ENCODE measurements at regions not wholly inside any gene's neighbourhood (a gene's known extent, or its start where the extent isn't known, plus 50 kb on each side); places are given as distances from the start of the nearest gene placed in this dataset.

DNA sequence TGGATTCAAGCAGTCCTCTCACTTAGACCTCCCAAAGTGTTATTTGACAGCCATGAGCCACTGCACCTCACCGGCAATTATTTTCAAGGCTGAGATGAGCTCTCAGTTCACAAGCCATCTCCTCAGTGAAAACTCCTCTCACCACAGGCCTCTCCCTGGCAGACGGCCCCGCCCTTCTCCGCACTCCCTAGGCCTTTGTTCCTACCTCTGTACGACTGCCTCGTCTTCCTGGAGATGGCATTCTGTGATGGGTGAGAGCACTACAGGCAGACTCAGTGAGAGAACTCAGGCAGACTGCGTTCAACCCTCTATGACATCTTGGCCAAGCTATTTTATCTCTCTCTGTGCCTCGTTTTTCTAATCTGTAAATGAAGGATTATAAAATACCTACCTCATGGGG lies 67.0 kb upstream of the TPM1 start:
- peak; percentile 93 for DNase-seq

DNA sequence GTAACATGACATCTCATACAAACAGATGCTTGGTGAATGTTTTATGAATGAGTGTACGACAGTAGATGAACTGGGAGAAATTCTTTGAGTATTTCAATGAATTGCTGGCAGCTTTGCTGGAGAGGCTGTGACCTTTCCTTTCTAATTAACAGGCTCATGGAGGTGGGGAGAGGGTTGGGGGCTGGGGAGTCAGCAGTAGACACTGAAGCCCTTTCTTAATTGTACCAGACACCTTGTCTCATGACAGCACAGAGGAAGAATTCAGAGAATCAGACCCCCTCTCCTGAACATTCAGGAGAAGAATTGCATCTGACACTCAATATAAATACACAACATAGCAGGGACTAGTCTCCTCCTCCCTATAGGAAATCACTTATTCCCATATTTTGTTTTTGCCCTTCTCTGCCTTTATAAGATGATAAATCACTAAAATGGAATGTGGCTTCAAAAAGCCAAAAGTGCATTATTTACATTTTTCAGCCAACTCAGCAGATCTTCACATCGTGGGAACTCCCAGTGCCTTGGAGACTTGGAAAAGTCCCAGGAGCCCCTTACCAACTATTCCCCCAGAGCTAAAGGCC lies 66.2 kb upstream of the TPM1 start:
- peak; percentile 92 for DNase-seq

DNA sequence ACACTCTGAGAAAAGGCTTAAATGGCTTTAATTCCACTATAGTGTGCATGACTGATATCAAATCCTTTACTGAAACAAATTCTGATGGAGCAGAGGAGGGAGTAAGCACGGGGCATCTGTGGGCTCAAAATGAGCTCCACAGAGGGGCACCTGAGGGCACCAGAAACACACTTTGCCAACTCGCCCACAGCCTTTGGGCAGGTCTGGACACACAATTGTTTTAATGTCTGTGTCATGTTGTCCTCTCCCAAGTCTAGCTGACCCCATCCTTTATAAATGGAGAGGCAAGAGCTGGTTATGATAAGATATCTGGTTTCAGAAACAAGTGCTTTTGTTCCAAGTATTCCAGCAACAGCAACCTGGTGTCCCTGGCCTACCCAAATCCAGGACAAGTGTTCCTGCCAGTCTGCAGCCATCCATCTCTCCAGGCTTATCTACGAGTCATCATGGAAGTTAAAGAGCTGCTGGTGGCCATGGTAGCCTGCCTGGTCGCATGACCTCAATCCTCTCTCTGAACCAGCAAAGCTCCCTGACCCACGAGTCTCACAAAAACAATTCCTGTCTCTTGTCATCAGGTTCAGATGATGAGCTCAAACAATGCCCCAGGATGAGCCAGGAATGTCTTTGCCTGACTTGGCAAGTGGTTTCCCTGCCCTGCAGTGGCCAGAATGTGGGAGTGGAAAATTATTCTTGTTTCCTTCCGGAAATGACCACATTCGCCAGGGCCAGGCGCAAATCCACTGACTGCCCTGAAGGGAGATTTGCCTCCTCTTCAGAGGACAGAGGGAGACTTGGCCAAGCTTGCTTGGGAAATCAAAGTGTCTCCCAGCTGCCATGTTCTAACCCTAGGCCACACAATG lies 64.4 kb upstream of the TPM1 start:
- peak; percentile 97 for DNase-seq

DNA sequence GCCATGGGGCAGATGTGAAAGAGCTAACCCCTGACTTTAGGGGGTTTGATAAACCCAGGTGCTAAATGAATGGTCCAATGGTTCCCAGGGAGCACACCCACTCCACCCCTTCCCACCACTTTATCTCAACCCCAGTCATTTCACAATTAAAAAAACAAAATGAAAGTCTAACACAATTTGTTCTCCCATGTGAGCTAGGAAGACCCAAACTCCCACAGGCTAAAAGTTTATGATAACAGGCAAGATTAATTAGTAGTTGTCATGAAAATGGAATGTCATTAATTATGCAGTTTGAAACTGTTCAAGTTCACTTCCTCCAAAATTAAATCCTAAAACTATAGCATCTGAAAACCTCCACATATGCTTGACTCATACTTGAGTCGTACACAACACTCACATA lies 63.3 kb upstream of the TPM1 start:
- peak; percentile 83 for DNase-seq

DNA sequence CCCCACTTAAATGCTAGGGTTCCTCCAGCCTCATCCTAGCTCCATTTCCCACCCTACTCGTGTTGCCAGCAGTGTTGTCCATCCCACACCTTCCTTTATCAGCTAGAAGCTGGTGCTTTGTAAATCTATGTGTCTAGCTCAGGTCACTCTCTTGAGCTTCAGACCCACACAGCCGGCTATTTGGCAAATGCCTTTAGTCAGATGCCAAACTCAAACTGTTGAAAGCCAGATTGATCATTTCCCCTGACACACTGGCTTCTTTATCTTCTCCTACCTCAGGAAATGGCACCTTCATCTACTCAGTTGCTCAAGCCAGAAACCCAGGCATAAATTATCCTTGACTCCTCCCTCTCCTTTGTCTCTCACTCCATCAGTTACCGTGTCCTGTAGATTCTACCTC lies 61.5 kb upstream of the TPM1 start:
- DNase-seq = peak; percentile 93

DNA sequence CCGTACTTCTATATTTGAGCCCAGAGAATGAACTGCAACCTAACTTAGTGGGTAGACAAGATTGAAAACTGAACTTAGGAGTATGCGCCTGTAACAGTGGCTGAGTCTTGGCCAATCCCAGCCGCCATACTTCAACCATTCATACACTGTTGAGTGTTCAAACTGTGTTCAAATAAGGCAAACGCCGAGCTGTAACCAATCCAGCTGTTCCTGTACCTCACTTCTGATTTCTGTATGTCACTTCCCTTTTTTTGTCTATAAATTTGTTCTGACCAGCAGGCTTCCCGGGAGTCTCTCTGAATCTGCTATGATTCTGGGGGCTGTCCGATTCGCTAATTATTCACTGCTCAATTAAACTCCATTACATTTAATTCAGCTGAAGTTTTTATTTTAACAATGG lies 58.6 kb upstream of the TPM1 start:
- no peak for DNase-seq

DNA sequence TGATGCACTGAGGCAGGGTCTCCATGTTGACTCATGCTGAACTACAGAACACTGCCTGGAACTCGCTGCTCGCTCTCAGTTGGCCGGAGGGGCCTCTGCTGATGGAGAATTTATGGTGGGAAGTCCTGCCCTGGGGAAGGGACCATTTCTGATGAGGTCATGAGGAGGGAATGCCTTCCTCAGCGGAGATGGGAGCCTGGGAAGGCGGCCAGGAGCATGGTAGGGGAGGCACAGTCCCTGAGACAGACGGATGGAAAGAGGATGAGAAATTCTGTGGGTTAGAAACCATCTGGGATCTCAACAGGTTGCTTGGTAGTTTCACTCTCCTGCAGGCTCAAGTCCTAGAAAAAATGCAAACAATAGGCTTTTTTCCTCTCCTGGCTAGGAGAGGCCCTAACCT lies 56.8 kb upstream of the TPM1 start:
- peak; percentile 99 for DNase-seq

DNA sequence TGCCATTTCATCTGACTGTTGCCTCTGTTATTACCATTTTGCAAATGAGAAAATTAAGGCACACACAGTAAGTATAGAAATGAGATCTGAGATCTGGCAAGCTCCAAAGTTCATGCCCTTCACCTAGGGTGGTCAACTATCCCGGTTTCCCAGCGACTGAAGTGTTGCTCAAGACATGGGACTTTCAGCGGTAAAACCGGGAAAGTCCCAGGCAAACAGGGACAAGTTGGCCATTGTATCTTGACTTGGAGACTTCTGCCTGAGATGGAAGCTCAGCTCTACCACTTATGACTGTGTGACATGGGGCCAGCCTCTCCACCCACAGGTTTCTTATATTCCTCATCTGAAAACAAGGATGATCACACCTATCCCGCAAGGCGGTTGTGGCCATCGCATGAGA lies 55.6 kb upstream of the TPM1 start:
- no peak for DNase-seq

DNA sequence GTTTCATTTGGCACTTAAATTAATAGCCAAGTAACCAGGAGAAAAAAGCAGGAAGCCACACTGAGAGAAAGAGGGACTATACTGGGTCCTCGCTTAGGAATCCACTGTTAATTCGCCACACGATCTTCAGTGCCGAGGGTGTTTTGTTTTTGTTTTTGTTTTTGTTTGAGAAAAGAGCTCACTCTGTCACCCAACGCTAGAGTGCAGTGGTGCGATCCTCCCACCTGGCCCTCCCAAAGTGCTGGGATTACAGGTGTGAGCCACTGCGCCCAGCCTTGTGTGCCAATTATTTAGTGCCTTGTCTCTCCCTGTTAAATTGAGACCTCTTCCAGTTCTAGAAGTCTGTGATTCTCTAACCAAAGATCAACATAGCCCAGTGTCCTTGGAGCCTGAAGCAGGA lies 53.8 kb upstream of the TPM1 start:
- DNase-seq = no peak

DNA sequence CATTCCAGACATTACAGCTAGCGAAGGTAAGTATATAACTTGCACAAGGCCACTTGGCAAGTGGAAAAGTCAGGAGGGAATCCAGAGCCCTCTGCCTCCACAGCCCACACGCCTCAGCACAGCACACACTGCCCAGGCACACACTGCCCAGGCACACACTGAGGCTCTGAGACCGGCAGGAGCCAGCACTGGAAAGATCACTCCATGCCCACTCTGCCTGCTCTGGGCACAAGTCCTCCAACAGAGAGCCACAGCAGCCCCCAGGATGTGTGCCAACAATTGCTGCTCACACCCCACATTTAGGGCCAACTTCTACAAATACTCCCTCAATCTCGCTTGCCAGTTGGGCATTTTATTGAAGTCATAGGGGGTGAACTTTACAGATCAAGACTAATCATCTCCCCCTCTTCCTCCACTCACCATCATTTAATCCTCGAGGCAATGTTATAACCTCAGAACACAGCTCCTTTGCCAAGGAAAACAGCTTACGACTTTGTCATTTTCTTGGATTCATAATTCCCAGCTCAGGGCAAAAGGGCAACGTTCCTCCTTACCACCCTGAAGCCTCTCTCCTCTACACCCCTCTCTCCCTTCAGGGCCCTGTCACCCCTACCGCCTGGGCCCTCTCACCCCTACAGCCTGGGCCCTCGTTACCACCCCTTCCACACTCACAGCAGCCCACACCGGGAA lies 53.0 kb upstream of the TPM1 start:
- peak; percentile 73 for DNase-seq

DNA sequence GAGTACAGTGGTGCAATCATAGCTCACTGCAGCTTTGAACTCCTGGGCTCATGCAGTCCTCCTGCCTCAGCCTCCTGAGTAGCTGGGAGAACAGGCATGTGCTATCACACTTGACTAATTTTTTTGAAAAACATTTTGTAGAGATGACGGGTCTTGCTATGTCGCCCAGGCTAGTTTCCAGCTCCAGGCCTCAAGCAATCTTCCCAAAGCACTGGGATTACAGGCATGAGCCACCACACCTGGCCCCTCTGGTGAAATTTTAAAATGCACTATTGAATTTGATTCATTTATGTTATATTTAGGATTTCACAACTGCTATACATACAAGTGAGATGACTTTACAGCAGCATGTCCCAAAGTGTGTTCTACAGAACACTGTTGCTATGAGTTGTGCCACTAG lies 50.8 kb upstream of the TPM1 start:
- DNase-seq = no peak

DNA sequence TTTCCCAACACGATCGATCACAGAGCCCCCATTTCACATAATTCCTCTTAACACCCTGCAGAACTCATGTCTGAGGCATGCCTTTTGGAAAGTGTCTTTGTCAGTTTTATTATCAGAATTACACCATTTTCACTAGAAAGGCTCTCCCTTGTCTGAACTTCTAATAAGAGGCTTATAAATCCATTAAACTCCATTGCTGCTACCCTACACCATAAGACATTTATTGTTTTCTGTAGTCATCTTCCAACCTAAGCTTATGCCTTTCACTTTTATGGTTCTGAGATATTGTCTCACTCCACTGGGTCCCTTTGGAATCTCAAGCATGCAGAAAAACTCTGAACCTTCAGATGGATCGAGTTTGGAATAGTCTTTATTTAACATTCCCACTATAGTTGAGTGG lies 50.2 kb upstream of the TPM1 start:
- no peak for DNase-seq

All from NCI-H226 (cell line).